Osteoblast (primary cell): ENCODE measurements at regions not wholly inside any gene's neighbourhood (a gene's known extent, or its start where the extent isn't known, plus 50 kb on each side); places are given as distances from the start of the nearest gene placed in this dataset.

Experiments
- DNase-seq: peaks from one replicate; pipeline ENCODE4 v3.0.0; 2011; ENCODE audit warnings: low spot score, mixed read lengths; ENCODE audit not compliant: insufficient read length; ENCODE audit errors: missing footprints
- H2AFZ ChIP-seq: 2 replicates; pipeline ENCODE4 v1.6.0; 2011; ENCODE audit warnings: mild to moderate bottlenecking, low read length
- H3K27ac ChIP-seq: 2 replicates; pipeline ENCODE4 v1.5.1; 2011; ENCODE audit warnings: mild to moderate bottlenecking, low read depth, low read length, moderate library complexity
- H3K27me3 ChIP-seq: 2 replicates; pipeline ENCODE4 v1.6.0; 2012; ENCODE audit warnings: mild to moderate bottlenecking, control low read depth, inconsistent platforms, low read length, moderate library complexity; ENCODE audit not compliant: insufficient read depth
- H3K36me3 ChIP-seq: 2 replicates; pipeline ENCODE4 v1.5.1; 2011; ENCODE audit warnings: mild to moderate bottlenecking, low read length, control low read depth, moderate library complexity; ENCODE audit not compliant: insufficient read depth
- H3K4me1 ChIP-seq: 2 replicates; pipeline ENCODE4 v1.5.1; 2011; ENCODE audit warnings: mild to moderate bottlenecking, low read length, control low read depth, moderate library complexity; ENCODE audit not compliant: insufficient read depth
- H3K4me2 ChIP-seq: 2 replicates; pipeline ENCODE4 v1.6.0; 2011; ENCODE audit warnings: mild to moderate bottlenecking, low read length; ENCODE audit not compliant: insufficient read depth
- H3K4me3 ChIP-seq: fragments of 200-600 bp; sonication (generic); 3 replicates; pipeline ENCODE4 v1.5.1; 2012; ENCODE audit warnings: mild to moderate bottlenecking, low read length, inconsistent platforms; ENCODE audit not compliant: insufficient read depth
- H3K79me2 ChIP-seq: 2 replicates; pipeline ENCODE4 v1.6.0; 2012; ENCODE audit warnings: mild to moderate bottlenecking, low read length, control low read depth, inconsistent platforms; ENCODE audit not compliant: insufficient read depth
- H3K9me3 ChIP-seq: 2 replicates; pipeline ENCODE4 v1.5.1; 2011; ENCODE audit warnings: low read depth, low read length, control low read depth
- H4K20me1 ChIP-seq: 2 replicates; pipeline ENCODE4 v1.6.0; 2012; ENCODE audit warnings: mild to moderate bottlenecking, low read length, control low read depth; ENCODE audit not compliant: insufficient read depth
- TF ChIP-seq, protein P1 (sequence below): IDR thresholded peaks from 2 replicates; pipeline ENCODE4 v1.5.1; 2011; ENCODE audit warnings: mild to moderate bottlenecking, low read depth, low read length, moderate library complexity; ENCODE audit errors: extremely low read depth

DNA sequence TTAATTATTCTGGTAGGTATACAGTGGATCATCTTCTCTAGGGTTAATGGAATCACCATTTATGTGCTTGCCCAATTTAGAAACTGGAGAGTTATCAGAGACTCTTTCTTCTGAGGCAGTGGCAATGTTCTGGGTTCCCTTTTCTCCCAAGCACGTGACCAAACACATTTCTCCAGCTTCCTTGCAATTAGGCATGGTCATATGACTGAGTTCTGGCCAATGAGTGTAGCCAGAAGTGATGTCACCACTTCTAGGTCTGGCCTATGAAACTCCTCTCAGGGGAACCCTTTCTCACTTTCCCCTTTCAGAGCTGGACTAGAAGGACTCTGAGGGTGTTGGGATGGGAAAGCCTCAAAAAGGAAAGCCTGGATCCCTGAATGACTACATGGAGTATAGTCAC, 172.0 kb downstream of the NSG2 start:
- Histone ChIP-seq H3K9me3 (no peaks in the 10 kb centered on the region), H4K20me1 (no peaks in the 10 kb centered on the region), H3K36me3 (no peaks in the 10 kb centered on the region), H2AFZ (no peak overlapping the region), H3K79me2 (no peaks in the 10 kb centered on the region), H3K4me3 (no peak overlapping the region), H3K4me2 (no peak overlapping the region), H3K27ac (no peak overlapping the region), H3K27me3 (no peaks in the 10 kb centered on the region), H3K4me1 (no peaks in the 10 kb centered on the region)
- TF ChIP-seq, protein P1, sequence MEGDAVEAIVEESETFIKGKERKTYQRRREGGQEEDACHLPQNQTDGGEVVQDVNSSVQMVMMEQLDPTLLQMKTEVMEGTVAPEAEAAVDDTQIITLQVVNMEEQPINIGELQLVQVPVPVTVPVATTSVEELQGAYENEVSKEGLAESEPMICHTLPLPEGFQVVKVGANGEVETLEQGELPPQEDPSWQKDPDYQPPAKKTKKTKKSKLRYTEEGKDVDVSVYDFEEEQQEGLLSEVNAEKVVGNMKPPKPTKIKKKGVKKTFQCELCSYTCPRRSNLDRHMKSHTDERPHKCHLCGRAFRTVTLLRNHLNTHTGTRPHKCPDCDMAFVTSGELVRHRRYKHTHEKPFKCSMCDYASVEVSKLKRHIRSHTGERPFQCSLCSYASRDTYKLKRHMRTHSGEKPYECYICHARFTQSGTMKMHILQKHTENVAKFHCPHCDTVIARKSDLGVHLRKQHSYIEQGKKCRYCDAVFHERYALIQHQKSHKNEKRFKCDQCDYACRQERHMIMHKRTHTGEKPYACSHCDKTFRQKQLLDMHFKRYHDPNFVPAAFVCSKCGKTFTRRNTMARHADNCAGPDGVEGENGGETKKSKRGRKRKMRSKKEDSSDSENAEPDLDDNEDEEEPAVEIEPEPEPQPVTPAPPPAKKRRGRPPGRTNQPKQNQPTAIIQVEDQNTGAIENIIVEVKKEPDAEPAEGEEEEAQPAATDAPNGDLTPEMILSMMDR, result no peak
- no peak for DNase-seq

DNA sequence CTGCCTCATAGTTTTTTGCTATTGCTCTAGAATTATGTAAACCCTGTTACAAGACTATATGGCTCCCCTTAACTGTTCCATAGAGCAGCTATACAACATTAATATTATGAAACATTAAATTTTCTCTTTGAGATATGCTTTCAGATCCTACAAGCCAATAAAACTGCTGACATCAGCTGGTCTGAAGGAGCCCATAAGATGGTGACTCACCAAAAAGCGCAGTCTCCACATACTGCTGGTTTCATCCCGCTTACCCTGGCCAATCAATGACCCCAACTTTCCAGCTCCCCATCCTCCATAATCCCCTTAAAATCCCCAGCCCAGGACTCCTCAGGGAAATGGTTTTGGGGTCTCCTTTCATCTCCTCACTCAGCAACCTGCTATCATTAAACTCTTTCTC, 172.7 kb downstream of the NSG2 start:
- no peaks in the 10 kb centered on the region for H3K79me2 ChIP-seq
- H3K9me3 ChIP-seq, result no peaks in the 10 kb centered on the region
- H3K27ac ChIP-seq, result no peak overlapping the region
- H2AFZ ChIP-seq, result no peak overlapping the region
- TF ChIP-seq, protein P1, result no peak
- H3K4me1 ChIP-seq, result no peaks in the 10 kb centered on the region
- no peaks in the 10 kb centered on the region for H3K27me3 ChIP-seq
- no peaks in the 10 kb centered on the region for H4K20me1 ChIP-seq
- no peak overlapping the region for H3K4me3 ChIP-seq
- no peaks in the 10 kb centered on the region for H3K36me3 ChIP-seq
- no peak overlapping the region for H3K4me2 ChIP-seq
- no peak for DNase-seq

DNA sequence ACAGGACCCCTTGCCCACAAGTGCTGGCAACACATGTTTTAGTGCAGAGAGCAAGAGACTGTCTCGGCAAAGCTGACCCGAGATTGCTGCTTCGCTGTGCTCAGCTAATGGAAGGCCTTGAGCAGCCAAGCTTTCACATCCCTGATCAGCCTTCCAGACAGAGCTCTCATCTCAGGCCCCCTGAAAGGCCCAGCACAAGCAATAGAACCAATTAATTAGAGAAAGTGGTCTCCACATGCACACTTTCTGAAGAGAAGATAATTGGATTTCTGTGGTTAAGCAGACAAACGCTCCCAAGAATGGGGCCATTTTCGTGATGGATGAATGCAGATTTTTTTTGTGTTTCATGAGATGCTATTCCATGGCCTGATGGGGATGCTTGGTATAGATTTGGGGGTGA, 174.9 kb downstream of the NSG2 start:
- H3K79me2 ChIP-seq, result no peaks in the 10 kb centered on the region
- H3K4me2 ChIP-seq, result no peak overlapping the region
- H3K4me3 ChIP-seq, result no peak overlapping the region
- no peaks in the 10 kb centered on the region for H3K27me3 ChIP-seq
- no peak overlapping the region for H3K27ac ChIP-seq
- H3K4me1 ChIP-seq, result no peaks in the 10 kb centered on the region
- H2AFZ ChIP-seq, result no peak overlapping the region
- H4K20me1 ChIP-seq, result no peaks in the 10 kb centered on the region
- TF ChIP-seq, protein P1, result no peak
- no peaks in the 10 kb centered on the region for H3K9me3 ChIP-seq
- H3K36me3 ChIP-seq, result no peaks in the 10 kb centered on the region
- no peak for DNase-seq

DNA sequence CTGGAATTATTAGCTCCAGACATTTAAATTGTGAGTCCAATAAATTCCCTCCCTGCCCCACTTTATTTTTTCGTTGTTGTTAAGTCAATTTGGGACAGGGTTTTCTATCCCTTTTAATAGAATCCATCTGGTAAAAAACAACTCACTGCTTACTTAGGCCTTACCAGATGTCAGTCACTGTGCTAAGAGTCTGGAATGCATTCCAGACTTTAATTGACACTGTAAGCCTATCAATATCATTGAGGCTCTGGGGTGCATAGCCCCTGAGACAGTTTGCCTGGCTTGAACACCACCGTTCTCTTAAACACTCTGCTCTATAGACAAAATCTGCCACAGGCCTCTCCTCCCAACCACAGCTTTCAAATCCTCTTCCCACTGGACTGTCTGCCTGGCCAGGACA, 175.9 kb downstream of the NSG2 start:
- Histone ChIP-seq H3K27ac (no peak overlapping the region), H3K36me3 (no peaks in the 10 kb centered on the region), H3K4me3 (no peak overlapping the region), H2AFZ (no peak overlapping the region), H3K4me1 (no peaks in the 10 kb centered on the region), H3K79me2 (no peaks in the 10 kb centered on the region), H3K4me2 (no peak overlapping the region), H3K9me3 (no peaks in the 10 kb centered on the region), H4K20me1 (no peaks in the 10 kb centered on the region), H3K27me3 (no peaks in the 10 kb centered on the region)
- no peak for DNase-seq
- TF ChIP-seq, protein P1, result no peak
